Smooth muscle cell (in vitro differentiated cells): ENCODE measurements at regions not wholly inside any gene's neighbourhood (a gene's known extent, or its start where the extent isn't known, plus 50 kb on each side); places are given as distances from the start of the nearest gene placed in this dataset.

ENCODE experiments used
- DNase-seq: peaks from one replicate; lab custom pipeline; 2025; ENCODE audit not compliant: unreplicated experiment; lab: John Stamatoyannopoulos, UW
- H2AFZ ChIP-seq: fragments of 200-600 bp; sonication (generic); 2 replicates; pipeline ENCODE4 v1.6.0; 2016; ENCODE audit warnings: antibody characterized with exemption, low read depth, mild to moderate bottlenecking
- H3F3A ChIP-seq: fragments of 200-600 bp; sonication (generic); 2 replicates; pipeline ENCODE4 v1.6.0; 2017; ENCODE audit warnings: antibody characterized with exemption, low read depth
- H3K27ac ChIP-seq: fragments of 200-600 bp; sonication (generic); 2 replicates; pipeline ENCODE4 v1.5.1; 2016; ENCODE audit warnings: low read depth, mild to moderate bottlenecking
- H3K27me3 ChIP-seq: fragments of 200-600 bp; sonication (generic); 2 replicates; pipeline ENCODE4 v1.6.1; 2016; ENCODE audit warnings: low read depth, mild to moderate bottlenecking
- H3K36me3 ChIP-seq: fragments of 200-600 bp; sonication (generic); 2 replicates; pipeline ENCODE4 v1.5.1; 2016; ENCODE audit warnings: low read depth
- H3K4me1 ChIP-seq: fragments of 200-600 bp; sonication (generic); 2 replicates; pipeline ENCODE4 v1.5.1; 2016; ENCODE audit warnings: low read depth
- H3K4me2 ChIP-seq: fragments of 200-600 bp; sonication (generic); 2 replicates; pipeline ENCODE4 v1.6.0; 2016; ENCODE audit warnings: mild to moderate bottlenecking
- H3K4me3 ChIP-seq: fragments of 200-600 bp; sonication (generic); 2 replicates; pipeline ENCODE4 v1.5.1; 2016; ENCODE audit warnings: mild to moderate bottlenecking
- H3K79me2 ChIP-seq: fragments of 200-600 bp; sonication (generic); 2 replicates; pipeline ENCODE4 v1.6.0; 2016; ENCODE audit warnings: low read depth, mild to moderate bottlenecking
- H3K9ac ChIP-seq: fragments of 200-600 bp; sonication (generic); 2 replicates; pipeline ENCODE4 v1.6.0; 2016; ENCODE audit warnings: low read depth
- H3K9me3 ChIP-seq: fragments of 200-600 bp; sonication (generic); replicated peaks from 2 replicates; pipeline ENCODE4 v1.5.1; 2016; ENCODE audit warnings: low read depth
- H4K20me1 ChIP-seq: fragments of 200-600 bp; sonication (generic); 2 replicates; pipeline ENCODE4 v1.6.0; 2016; ENCODE audit warnings: low read depth
- WGBS: methylation state at CpG from one replicate; pipeline ENCODE4 v1.1.7; 2016; ENCODE audit warnings: low lambda C conversion rate; 5-methylcytosine and 5-hydroxymethylcytosine counted together
- TF ChIP-seq, protein P1 (sequence below): fragments of 200-600 bp; sonication (generic); IDR thresholded peaks from 2 replicates; pipeline ENCODE4 v1.5.1; 2017; ENCODE audit warnings: borderline replicate concordance, mild to moderate bottlenecking, antibody characterized with exemption; ENCODE audit not compliant: insufficient read depth, poor library complexity, severe bottlenecking

DNA sequence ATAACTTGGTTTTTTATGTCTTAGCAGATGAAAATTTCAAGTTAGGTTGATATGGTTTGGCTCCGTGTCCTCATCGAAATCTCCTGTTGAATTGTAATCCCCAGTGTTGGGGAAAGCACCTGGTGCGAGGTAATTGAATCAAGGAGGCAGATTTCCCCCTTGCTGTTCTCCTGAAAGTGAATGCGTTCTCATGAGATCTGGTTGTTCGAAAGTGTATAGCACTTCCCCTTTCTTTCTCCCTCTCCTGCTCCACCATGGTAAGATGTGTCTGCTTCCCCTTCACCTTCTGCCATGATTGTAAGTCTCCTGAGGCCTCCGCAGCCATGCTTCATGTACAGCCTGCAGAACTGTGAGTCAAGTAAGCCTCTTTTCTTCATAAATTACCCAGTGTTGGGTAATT is 242.1 kb upstream of the TNP1 start:
- peaks cover 13% of the 10 kb centered on the region for H3F3A ChIP-seq
- no peak overlapping the region for H3K27ac ChIP-seq
- WGBS, result 97% methylated on average over 6 of the region's 6 CpGs
- peaks cover 5% of the 10 kb centered on the region for H3K4me1 ChIP-seq
- H3K79me2 ChIP-seq, result no peaks in the 10 kb centered on the region
- no peaks in the 10 kb centered on the region for H3K36me3 ChIP-seq
- H3K27me3 ChIP-seq, result no peaks in the 10 kb centered on the region
- no peak overlapping the region for H3K4me2 ChIP-seq
- H2AFZ ChIP-seq, result no peak overlapping the region
- TF ChIP-seq, protein P1, sequence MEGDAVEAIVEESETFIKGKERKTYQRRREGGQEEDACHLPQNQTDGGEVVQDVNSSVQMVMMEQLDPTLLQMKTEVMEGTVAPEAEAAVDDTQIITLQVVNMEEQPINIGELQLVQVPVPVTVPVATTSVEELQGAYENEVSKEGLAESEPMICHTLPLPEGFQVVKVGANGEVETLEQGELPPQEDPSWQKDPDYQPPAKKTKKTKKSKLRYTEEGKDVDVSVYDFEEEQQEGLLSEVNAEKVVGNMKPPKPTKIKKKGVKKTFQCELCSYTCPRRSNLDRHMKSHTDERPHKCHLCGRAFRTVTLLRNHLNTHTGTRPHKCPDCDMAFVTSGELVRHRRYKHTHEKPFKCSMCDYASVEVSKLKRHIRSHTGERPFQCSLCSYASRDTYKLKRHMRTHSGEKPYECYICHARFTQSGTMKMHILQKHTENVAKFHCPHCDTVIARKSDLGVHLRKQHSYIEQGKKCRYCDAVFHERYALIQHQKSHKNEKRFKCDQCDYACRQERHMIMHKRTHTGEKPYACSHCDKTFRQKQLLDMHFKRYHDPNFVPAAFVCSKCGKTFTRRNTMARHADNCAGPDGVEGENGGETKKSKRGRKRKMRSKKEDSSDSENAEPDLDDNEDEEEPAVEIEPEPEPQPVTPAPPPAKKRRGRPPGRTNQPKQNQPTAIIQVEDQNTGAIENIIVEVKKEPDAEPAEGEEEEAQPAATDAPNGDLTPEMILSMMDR, result no peak
- H4K20me1 ChIP-seq, result no peaks in the 10 kb centered on the region
- no peak overlapping the region for H3K9ac ChIP-seq
- H3K9me3 ChIP-seq, result no peaks in the 10 kb centered on the region
- DNase-seq, result no peak
- no peak overlapping the region for H3K4me3 ChIP-seq

- no peak overlapping the region for H2AFZ ChIP-seq
- no peak for DNase-seq
Observed at GRCh38 chr2:217099561-217099960, 239.7 kb upstream of the TNP1 start.

GRCh38 chr2:217098435-217098834 is 238.6 kb upstream of the TNP1 start:
- Histone ChIP-seq H3K9me3 (no peaks in the 10 kb centered on the region), H3K9ac (no peak overlapping the region), H4K20me1 (no peaks in the 10 kb centered on the region), H3K27ac (no peak overlapping the region), H3K4me2 (no peak overlapping the region), H3K4me3 (no peak overlapping the region), H3K36me3 (no peaks in the 10 kb centered on the region), H3K27me3 (no peaks in the 10 kb centered on the region), H3F3A (no peaks in the 10 kb centered on the region), H3K4me1 (no peaks in the 10 kb centered on the region), H3K79me2 (no peaks in the 10 kb centered on the region), H2AFZ (no peak overlapping the region)
- TF ChIP-seq, protein P1, result no peak
- no peak for DNase-seq
- WGBS, result 92% methylated on average over 5 of the region's 5 CpGs

More at GRCh38 chr2:217099561-217099960, 239.7 kb upstream of the TNP1 start:
- H3K4me1 ChIP-seq, result peaks cover 5% of the 10 kb centered on the region
- H4K20me1 ChIP-seq, result no peaks in the 10 kb centered on the region
- no peak overlapping the region for H3K9ac ChIP-seq
- H3K27me3 ChIP-seq, result no peaks in the 10 kb centered on the region
- no peak overlapping the region for H3K4me2 ChIP-seq
- no peaks in the 10 kb centered on the region for H3K79me2 ChIP-seq
- no peaks in the 10 kb centered on the region for H3K9me3 ChIP-seq
- no peak overlapping the region for H3K4me3 ChIP-seq
- no peak overlapping the region for H3K27ac ChIP-seq
- TF ChIP-seq, protein P1, result no peak
- H3K36me3 ChIP-seq, result no peaks in the 10 kb centered on the region
- H3F3A ChIP-seq, result no peaks in the 10 kb centered on the region

DNA sequence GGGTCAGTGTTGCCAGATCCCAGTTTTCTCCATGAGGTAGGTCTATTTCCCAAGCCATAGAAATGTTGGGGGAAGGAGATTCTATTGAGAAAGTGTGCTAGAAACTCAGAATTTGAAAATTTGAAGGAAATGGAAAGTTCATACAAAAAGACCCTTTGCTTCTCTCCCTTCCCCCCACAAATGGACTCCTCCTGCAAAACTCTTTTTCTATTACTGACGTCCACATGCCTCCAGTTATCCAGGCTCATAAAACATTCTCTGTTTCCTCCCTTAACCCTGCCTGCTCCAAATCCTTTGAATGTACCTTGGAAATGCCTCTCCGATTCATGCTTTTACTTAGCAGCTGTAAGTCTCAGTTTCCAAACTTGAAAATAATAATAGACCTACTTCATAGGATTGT is 237.5 kb upstream of the TNP1 start:
- H3K9ac ChIP-seq, result no peak overlapping the region
- H3K4me1 ChIP-seq, result no peaks in the 10 kb centered on the region
- H3K27ac ChIP-seq, result no peak overlapping the region
- no peaks in the 10 kb centered on the region for H3K36me3 ChIP-seq
- no peak for DNase-seq
- no peaks in the 10 kb centered on the region for H3K27me3 ChIP-seq
- no peak overlapping the region for H3K4me3 ChIP-seq
- no peaks in the 10 kb centered on the region for H3K79me2 ChIP-seq
- no peaks in the 10 kb centered on the region for H3K9me3 ChIP-seq
- TF ChIP-seq, protein P1, result no peak
- no peak overlapping the region for H3K4me2 ChIP-seq
- WGBS, result 43% methylated on average over 2 of the region's 2 CpGs
- peak overlapping the region; percentile 36 for H2AFZ ChIP-seq
- peaks cover under 1% of the 10 kb centered on the region for H3F3A ChIP-seq
- H4K20me1 ChIP-seq, result no peaks in the 10 kb centered on the region
